Stimulated activated CD4-positive, alpha-beta T cell treated with anti-CD3 and anti-CD28 coated beads, Interleukin-4, amount 100 ng/mL, for 48 hours (primary cell): ENCODE measurements at regions not wholly inside any gene's neighbourhood (a gene's known extent, or its start where the extent isn't known, plus 50 kb on each side); places are given as distances from the start of the nearest gene placed in this dataset.
"Not testable (repeated sequence)": the region's sequence is repeated elsewhere in the genome, so short reads cannot be mapped to it uniquely, and the experiment has no call there.

Experiments used
- DNase-seq, 2 donors: peaks; one replicate each; pipeline ENCODE4 v3.0.0-alpha.2; 2020; ENCODE audit warnings: low read depth in 2 of 2

- DNase-seq, result no peak
Measured at GRCh38 chr17:27065588-27065987, 228.3 kb upstream of the WSB1 start.

GRCh38 chr17:27066315-27066714 lies 227.6 kb upstream of the WSB1 start:
- DNase-seq, result no peak

- no peak for DNase-seq
Measured at GRCh38 chr17:27069842-27070508, 223.9 kb upstream of the WSB1 start.

- DNase-seq, result no peak
Measured at GRCh38 chr17:27070836-27071235, 223.1 kb upstream of the WSB1 start.

- DNase-seq, result no peak
Measured at GRCh38 chr17:27072885-27073284, 221.0 kb upstream of the WSB1 start.

GRCh38 chr17:27076814-27077213 lies 217.1 kb upstream of the WSB1 start:
- DNase-seq, result no peak

GRCh38 chr17:27078296-27078695 lies 215.6 kb upstream of the WSB1 start:
- no peak for DNase-seq

- no peak for DNase-seq
Measured at GRCh38 chr17:27079660-27080059, 214.3 kb upstream of the WSB1 start.

- DNase-seq, result no peak
Measured at GRCh38 chr17:27081002-27081638, 212.8 kb upstream of the WSB1 start.

GRCh38 chr17:27082023-27082774 lies 211.7 kb upstream of the WSB1 start:
- no peak for DNase-seq

- no peak for DNase-seq
Measured at GRCh38 chr17:27082775-27083154, 211.1 kb upstream of the WSB1 start.

GRCh38 chr17:27083408-27084185 lies 210.3 kb upstream of the WSB1 start:
- no peak for DNase-seq

GRCh38 chr17:27085517-27085916 lies 208.4 kb upstream of the WSB1 start:
- DNase-seq, result no peak

GRCh38 chr17:27086526-27086925 lies 207.4 kb upstream of the WSB1 start:
- DNase-seq, result no peak

GRCh38 chr17:27087935-27088766 lies 205.8 kb upstream of the WSB1 start:
- DNase-seq, result no peak

- DNase-seq, result no peak
Measured at GRCh38 chr17:27088767-27089078, 205.2 kb upstream of the WSB1 start.

- not testable (repeated sequence) for DNase-seq
Measured at GRCh38 chr17:27089079-27089928, 204.6 kb upstream of the WSB1 start.

- no peak for DNase-seq
Measured at GRCh38 chr17:27089929-27090247, 204.0 kb upstream of the WSB1 start.

- DNase-seq, result not testable (repeated sequence)
Measured at GRCh38 chr17:27090450-27091042, 203.4 kb upstream of the WSB1 start.

GRCh38 chr17:27091043-27091497 lies 202.8 kb upstream of the WSB1 start:
- DNase-seq, result no peak
